CD8-positive, alpha-beta memory T cell (primary cell): ENCODE measurements at regions not wholly inside any gene's neighbourhood (a gene's known extent, or its start where the extent isn't known, plus 50 kb on each side); places are given as distances from the start of the nearest gene placed in this dataset.

Source experiments
- CTCF ChIA-PET: fragments of 350-600 bp; sonication (Branson Sonifier 250); formaldehyde crosslinking; loops from one replicate; lab custom pipeline; 2021; ENCODE audit warnings: antibody characterized with exemption; lab: Charles Lee
- POLR2A ChIA-PET: fragments of 350-600 bp; sonication (Branson Sonifier 250); formaldehyde crosslinking; loops from one replicate; lab custom pipeline; 2021; ENCODE audit warnings: antibody characterized with exemption; lab: Charles Lee
- DNase-seq, 5 donors: peaks; one replicate each; pipeline versions ENCODE4 v3.0.0 to v3.0.0-alpha.2; 2020 to 2022; ENCODE audit warnings: mixed read lengths in 1 of 5
- H3K27ac ChIP-seq: one replicate; pipeline ENCODE4 v1.7.0; 2013; ENCODE audit warnings: low read depth, mild to moderate bottlenecking, low read length, moderate library complexity
- H3K27me3 ChIP-seq: 2 replicates; pipeline ENCODE4 v1.7.0; 2013; ENCODE audit warnings: low read length, mild to moderate bottlenecking; ENCODE audit not compliant: insufficient read depth, poor library complexity, severe bottlenecking
- H3K36me3 ChIP-seq: 2 replicates; pipeline ENCODE4 v1.7.0; 2013; ENCODE audit warnings: mild to moderate bottlenecking, low read length, moderate library complexity; ENCODE audit not compliant: insufficient read depth
- H3K4me1 ChIP-seq: 2 replicates; pipeline ENCODE4 v1.7.0; 2013; ENCODE audit warnings: mild to moderate bottlenecking, low read length, moderate library complexity; ENCODE audit not compliant: insufficient read depth
- H3K4me3 ChIP-seq: 2 replicates; pipeline ENCODE4 v1.7.0; 2013; ENCODE audit warnings: mild to moderate bottlenecking, low read length
- H3K9me3 ChIP-seq: 2 replicates; pipeline ENCODE4 v1.7.0; 2013; ENCODE audit warnings: mild to moderate bottlenecking, low read length
- H3K27ac Mint-ChIP-seq, 8 donors: one replicate each; pipeline ENCODE4 v1.8.0; 2020 to 2021; ENCODE audit warnings: mixed read lengths in 8 of 8, mild to moderate bottlenecking in 6 of 8, inconsistent platforms in 3 of 8, moderate library complexity in 3 of 8
- H3K27me3 Mint-ChIP-seq, 2 donors: one replicate each; pipeline ENCODE4 v1.8.0; 2020 to 2021; ENCODE audit warnings: mixed read lengths in 2 of 2, mild to moderate bottlenecking in 1 of 2, moderate library complexity in 1 of 2
- H3K36me3 Mint-ChIP-seq, 3 donors: one replicate each; pipeline ENCODE4 v1.8.0; 2020 to 2021; ENCODE audit warnings: mixed read lengths in 3 of 3, inconsistent platforms in 1 of 3, mild to moderate bottlenecking in 1 of 3
- H3K4me1 Mint-ChIP-seq, 3 donors: one replicate each; pipeline ENCODE4 v1.8.0; 2020 to 2021; ENCODE audit warnings: mixed read lengths in 3 of 3, inconsistent platforms in 1 of 3, mild to moderate bottlenecking in 1 of 3
- H3K4me3 Mint-ChIP-seq, 7 donors: one replicate each; pipeline ENCODE4 v1.8.0; 2020 to 2021; ENCODE audit warnings: mixed read lengths in 7 of 7, mild to moderate bottlenecking in 6 of 7, moderate library complexity in 4 of 7, inconsistent platforms in 2 of 7
- H3K9me3 Mint-ChIP-seq, 5 donors: one replicate each; pipeline ENCODE4 v1.8.0; 2020 to 2022; ENCODE audit warnings: mixed read lengths in 5 of 5, mild to moderate bottlenecking in 3 of 5, moderate library complexity in 2 of 5, inconsistent platforms in 1 of 5

- no peaks in the 10 kb centered on the region for H3K36me3 ChIP-seq
- CTCF ChIA-PET, result no interaction called here
- Mint-ChIP-seq H3K36me3 (no peaks in the 10 kb centered on the region), H3K27me3 (peaks cover 0 to 2% of the 10 kb centered on the region in 2 donors), H3K4me1 (no peaks in the 10 kb centered on the region), H3K27ac (no peak overlapping the region), H3K9me3 (no peaks in the 10 kb centered on the region), H3K4me3 (no peak overlapping the region)
- POLR2A ChIA-PET, result no interaction called here
- H3K9me3 ChIP-seq, result no peaks in the 10 kb centered on the region
- no peak for DNase-seq
- H3K4me3 ChIP-seq, result no peak overlapping the region
- no peaks in the 10 kb centered on the region for H3K27me3 ChIP-seq
- no peaks in the 10 kb centered on the region for H3K4me1 ChIP-seq
- no peak overlapping the region for H3K27ac ChIP-seq
These were observed 294.5 kb upstream of the IRX4 start for GRCh38 chr5:2177244-2177643.

DNA sequence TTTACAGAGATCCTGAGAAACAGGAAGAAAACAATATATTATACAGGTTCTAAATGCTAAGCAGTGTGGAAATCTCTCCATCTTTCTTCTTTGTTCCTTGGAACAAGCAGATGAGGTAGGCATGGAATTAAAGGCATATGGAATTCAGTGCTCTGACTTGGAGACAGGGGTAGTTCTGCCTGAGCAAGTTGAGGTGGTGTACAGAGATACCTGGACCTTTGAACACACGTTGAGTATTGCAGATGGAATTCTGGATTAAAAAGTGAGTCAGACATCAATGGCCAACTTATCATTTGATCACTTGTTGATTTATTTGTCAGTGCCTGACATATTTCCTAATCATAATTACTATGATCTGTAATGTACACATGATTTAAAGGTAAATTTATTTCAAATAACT lies 293.9 kb upstream of the IRX4 start:
- CTCF ChIA-PET, result no interaction called here
- DNase-seq, result no peak
- Mint-ChIP-seq H3K27me3 (no peaks in the 10 kb centered on the region), H3K9me3 (peaks cover 0 to 1% (median 0%) of the 10 kb centered on the region in 5 donors), H3K4me3 (no peak overlapping the region), H3K27ac (no peak overlapping the region), H3K4me1 (no peaks in the 10 kb centered on the region), H3K36me3 (no peaks in the 10 kb centered on the region)
- Histone ChIP-seq H3K4me3 (no peak overlapping the region), H3K4me1 (no peaks in the 10 kb centered on the region), H3K27me3 (no peaks in the 10 kb centered on the region), H3K27ac (no peak overlapping the region), H3K9me3 (no peaks in the 10 kb centered on the region), H3K36me3 (no peaks in the 10 kb centered on the region)
- POLR2A ChIA-PET, result no interaction called here

- POLR2A ChIA-PET, result no interaction called here
- Histone ChIP-seq H3K27me3 (no peaks in the 10 kb centered on the region), H3K9me3 (no peaks in the 10 kb centered on the region), H3K27ac (no peak overlapping the region), H3K4me1 (no peaks in the 10 kb centered on the region), H3K4me3 (no peak overlapping the region), H3K36me3 (no peaks in the 10 kb centered on the region)
- no peak for DNase-seq
- H3K4me3 Mint-ChIP-seq, result no peak overlapping the region
- CTCF ChIA-PET, result no interaction called here
- H3K4me1 Mint-ChIP-seq, result no peaks in the 10 kb centered on the region
- H3K9me3 Mint-ChIP-seq, result peaks cover 0 to 1% (median 0%) of the 10 kb centered on the region in 5 donors
- H3K27ac Mint-ChIP-seq, result no peak overlapping the region
- H3K36me3 Mint-ChIP-seq, result no peaks in the 10 kb centered on the region
- no peaks in the 10 kb centered on the region for H3K27me3 Mint-ChIP-seq
These were observed 293.2 kb upstream of the IRX4 start for GRCh38 chr5:2175842-2176404.

- POLR2A ChIA-PET, result no interaction called here
- no peak overlapping the region for H3K27ac ChIP-seq
- H3K27me3 ChIP-seq, result no peaks in the 10 kb centered on the region
- no peaks in the 10 kb centered on the region for H3K27me3 Mint-ChIP-seq
- CTCF ChIA-PET, result no interaction called here
- no peaks in the 10 kb centered on the region for H3K4me1 ChIP-seq
- H3K4me1 Mint-ChIP-seq, result no peaks in the 10 kb centered on the region
- no peak overlapping the region for H3K27ac Mint-ChIP-seq
- H3K4me3 ChIP-seq, result no peak overlapping the region
- DNase-seq, result no peak
- no peaks in the 10 kb centered on the region for H3K9me3 ChIP-seq
- H3K9me3 Mint-ChIP-seq, result peaks cover 0 to 1% (median 0%) of the 10 kb centered on the region in 5 donors
- no peaks in the 10 kb centered on the region for H3K36me3 ChIP-seq
- no peak overlapping the region for H3K4me3 Mint-ChIP-seq
- H3K36me3 Mint-ChIP-seq, result no peaks in the 10 kb centered on the region
These were observed 292.3 kb upstream of the IRX4 start for GRCh38 chr5:2175041-2175440.

GRCh38 chr5:2174538-2174937 lies 291.8 kb upstream of the IRX4 start:
- no peaks in the 10 kb centered on the region for H3K36me3 Mint-ChIP-seq
- H3K27ac Mint-ChIP-seq, result no peak overlapping the region
- H3K27me3 ChIP-seq, result no peaks in the 10 kb centered on the region
- H3K27ac ChIP-seq, result no peak overlapping the region
- no peaks in the 10 kb centered on the region for H3K4me1 ChIP-seq
- peaks cover 0 to 1% (median 0%) of the 10 kb centered on the region in 5 donors for H3K9me3 Mint-ChIP-seq
- H3K4me1 Mint-ChIP-seq, result no peaks in the 10 kb centered on the region
- ChIA-PET CTCF (no interaction called here), POLR2A (no interaction called here)
- no peak overlapping the region for H3K4me3 Mint-ChIP-seq
- no peaks in the 10 kb centered on the region for H3K9me3 ChIP-seq
- H3K36me3 ChIP-seq, result no peaks in the 10 kb centered on the region
- DNase-seq, result no peak
- no peaks in the 10 kb centered on the region for H3K27me3 Mint-ChIP-seq
- H3K4me3 ChIP-seq, result no peak overlapping the region

DNA sequence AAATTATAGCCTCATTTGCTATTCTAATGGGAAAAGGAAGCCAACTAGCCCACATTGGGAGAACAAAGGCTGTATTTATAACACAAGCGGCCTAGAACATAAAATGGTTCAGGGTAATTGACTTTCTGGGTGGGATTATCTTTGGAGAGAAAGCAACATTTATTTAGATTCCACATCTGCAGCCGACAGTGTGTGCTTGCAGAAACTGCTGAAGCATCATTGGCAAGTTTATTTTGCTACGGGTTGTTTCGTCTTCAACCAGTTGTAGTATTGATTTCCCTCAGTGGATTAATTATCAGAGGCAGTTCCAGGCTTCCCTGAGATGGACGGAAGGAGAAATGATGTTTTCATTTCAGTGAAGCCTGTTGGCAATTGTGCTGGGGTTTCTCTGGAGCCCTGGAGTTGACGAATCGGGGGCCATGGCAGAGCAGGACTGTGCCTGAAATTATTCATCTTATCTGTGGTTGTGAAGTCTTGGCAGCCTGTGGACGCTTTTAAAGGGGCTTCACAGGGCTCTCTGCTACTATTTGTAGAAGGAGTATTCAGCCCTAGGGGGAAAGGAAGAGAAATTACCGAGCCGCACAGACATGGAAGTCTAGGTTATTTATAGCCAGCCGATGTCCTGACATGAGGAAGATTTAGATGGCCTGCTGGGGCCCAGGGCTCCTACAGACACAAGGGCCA lies 290.6 kb upstream of the IRX4 start:
- H3K27me3 Mint-ChIP-seq, result no peaks in the 10 kb centered on the region
- Histone ChIP-seq H3K4me1 (no peaks in the 10 kb centered on the region), H3K27me3 (no peaks in the 10 kb centered on the region), H3K4me3 (no peak overlapping the region), H3K9me3 (no peaks in the 10 kb centered on the region), H3K27ac (no peak overlapping the region), H3K36me3 (no peaks in the 10 kb centered on the region)
- H3K27ac Mint-ChIP-seq, result no peak overlapping the region
- H3K4me3 Mint-ChIP-seq, result no peak overlapping the region
- H3K36me3 Mint-ChIP-seq, result no peaks in the 10 kb centered on the region
- POLR2A ChIA-PET, result no interaction called here
- no peaks in the 10 kb centered on the region for H3K4me1 Mint-ChIP-seq
- no peak for DNase-seq
- peaks cover 0 to 1% (median 0%) of the 10 kb centered on the region in 5 donors for H3K9me3 Mint-ChIP-seq
- CTCF ChIA-PET, result no interaction called here

DNA sequence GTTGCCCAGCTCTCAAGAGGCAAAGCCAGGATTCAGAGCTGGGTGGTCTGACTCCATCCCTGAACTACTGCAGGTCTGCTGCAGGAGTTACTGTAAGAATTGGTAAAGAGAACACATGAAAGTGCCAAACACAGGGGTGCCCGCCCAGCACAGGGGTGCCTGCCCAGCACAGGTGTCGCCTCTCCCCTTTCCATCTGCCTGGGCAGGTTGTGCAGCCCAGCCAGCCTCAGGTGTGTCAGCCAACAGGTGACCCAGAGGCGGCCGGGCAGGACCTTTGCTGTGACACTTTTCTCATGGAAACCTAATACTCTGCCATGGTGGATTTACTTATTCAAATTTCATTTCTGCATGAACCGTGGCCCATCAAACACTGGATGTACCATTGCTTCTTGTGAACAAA lies 289.7 kb upstream of the IRX4 start:
- ChIA-PET CTCF (no interaction called here), POLR2A (no interaction called here)
- Histone ChIP-seq H3K4me1 (no peaks in the 10 kb centered on the region), H3K27ac (no peak overlapping the region), H3K27me3 (no peaks in the 10 kb centered on the region), H3K36me3 (no peaks in the 10 kb centered on the region), H3K4me3 (no peak overlapping the region), H3K9me3 (no peaks in the 10 kb centered on the region)
- DNase-seq, result no peak
- H3K4me3 Mint-ChIP-seq, result no peak overlapping the region
- H3K4me1 Mint-ChIP-seq, result no peaks in the 10 kb centered on the region
- no peaks in the 10 kb centered on the region for H3K36me3 Mint-ChIP-seq
- no peak overlapping the region for H3K27ac Mint-ChIP-seq
- peaks cover 0 to 1% of the 10 kb centered on the region in 2 donors for H3K27me3 Mint-ChIP-seq
- H3K9me3 Mint-ChIP-seq, result peaks cover 0 to 1% (median 0%) of the 10 kb centered on the region in 5 donors

- Mint-ChIP-seq H3K4me3 (no peak overlapping the region), H3K4me1 (no peaks in the 10 kb centered on the region), H3K27ac (no peak overlapping the region), H3K27me3 (peaks cover 0 to 1% of the 10 kb centered on the region in 2 donors), H3K9me3 (peaks cover 0 to 1% (median 0%) of the 10 kb centered on the region in 5 donors), H3K36me3 (no peaks in the 10 kb centered on the region)
- Histone ChIP-seq H3K4me1 (no peaks in the 10 kb centered on the region), H3K9me3 (no peaks in the 10 kb centered on the region), H3K4me3 (no peak overlapping the region), H3K27me3 (no peaks in the 10 kb centered on the region), H3K27ac (no peak overlapping the region), H3K36me3 (no peaks in the 10 kb centered on the region)
- ChIA-PET CTCF (no interaction called here), POLR2A (no interaction called here)
- no peak for DNase-seq
These were observed 288.0 kb upstream of the IRX4 start for GRCh38 chr5:2170761-2171160.
